ENCODE measurements at regions not wholly inside any gene's neighbourhood (a gene's known extent, or its start where the extent isn't known, plus 50 kb on each side); places are given as distances from the start of the nearest gene placed in this dataset.

GRCh38 chr2:72034353-72035095, 113.1 kb downstream of the CYP26B1 start:
- TF ChIP-seq CTCF (IDR thresholded peaks at IDR 0.05) (no peak), EP300 (IDR thresholded peaks at IDR 0.05) (no peak), POLR2A (IDR thresholded peaks at IDR 0.05) (no peak), POLR2AphosphoS5 (IDR thresholded peaks at IDR 0.05) (no peak)

All from stomach (tissue), 4 donors.